IPS DF 6.9 (cell line): ENCODE measurements at regions not wholly inside any gene's neighbourhood (a gene's known extent, or its start where the extent isn't known, plus 50 kb on each side); places are given as distances from the start of the nearest gene placed in this dataset.

Source experiments
- DNase-seq: peaks from one replicate; pipeline ENCODE4 v3.0.0-alpha.2; 2013; ENCODE audit warnings: low read depth, low spot score
- H3K27ac ChIP-seq: one replicate; pipeline ENCODE4 v1.5.1; 2013; ENCODE audit warnings: low read length, control low read depth
- H3K27me3 ChIP-seq: 2 replicates; pipeline ENCODE4 v1.6.1; 2013; ENCODE audit warnings: mild to moderate bottlenecking, low read length; ENCODE audit not compliant: control insufficient read depth, insufficient read depth
- H3K36me3 ChIP-seq: 2 replicates; pipeline ENCODE4 v1.6.1; 2013; ENCODE audit warnings: low read length; ENCODE audit not compliant: control insufficient read depth, insufficient read depth
- H3K4me1 ChIP-seq: 2 replicates; pipeline ENCODE4 v1.6.1; 2013; ENCODE audit warnings: low read length; ENCODE audit not compliant: control insufficient read depth, insufficient read depth
- H3K4me3 ChIP-seq: 2 replicates; pipeline ENCODE4 v1.5.1; 2013; ENCODE audit warnings: mild to moderate bottlenecking, low read length
- H3K9me3 ChIP-seq: 2 replicates; pipeline ENCODE4 v1.6.1; 2013; ENCODE audit warnings: low read length, inconsistent platforms; ENCODE audit not compliant: control insufficient read depth, insufficient read depth
- WGBS: extraction: QIAGEN DNeasy Blood & Tissue Kit; methylation state at CpG from one replicate; pipeline ENCODE4 v1.1.7; 2013; ENCODE audit warnings: mixed read lengths, missing lambda C conversion rate; ENCODE audit not compliant: insufficient read length, insufficient coverage; 5-methylcytosine and 5-hydroxymethylcytosine counted together

GRCh38 chr22:48941033-48941902 lies 886.4 kb downstream of the BRD1 start:
- no peaks in the 10 kb centered on the region; the same call in 1 of the 2 replicates for H3K36me3 ChIP-seq
- H3K27me3 ChIP-seq: no peaks in the 10 kb centered on the region
- H3K4me1 ChIP-seq: no peaks in the 10 kb centered on the region
- H3K27ac ChIP-seq: no peak overlapping the region
- H3K4me3 ChIP-seq: no peak overlapping the region
- peaks cover 45% of the 10 kb centered on the region for H3K9me3 ChIP-seq
- DNase-seq: no peak
- whole genome bisulfite sequencing: no CpG with 5 or more reads among the region's 23 CpGs

- DNase-seq: no peak
- no peak overlapping the region for H3K4me3 ChIP-seq
- no peaks in the 10 kb centered on the region; the same call in 1 of the 2 replicates for H3K36me3 ChIP-seq
- H3K27ac ChIP-seq: no peak overlapping the region
- no peaks in the 10 kb centered on the region for H3K27me3 ChIP-seq
- H3K9me3 ChIP-seq: peaks cover 39% of the 10 kb centered on the region
- H3K4me1 ChIP-seq: no peaks in the 10 kb centered on the region
- WGBS: no CpG with 5 or more reads among the region's 20 CpGs
Observed at GRCh38 chr22:48940266-48941032, 887.2 kb downstream of the BRD1 start.

GRCh38 chr22:48939441-48940265 lies 888.0 kb downstream of the BRD1 start:
- DNase-seq: no peak
- no CpG with 5 or more reads among the region's 31 CpGs for WGBS

GRCh38 chr22:48938741-48939140 lies 888.9 kb downstream of the BRD1 start:
- H3K9me3 ChIP-seq: peaks cover 30% of the 10 kb centered on the region
- H3K4me3 ChIP-seq: no peak overlapping the region
- H3K36me3 ChIP-seq: no peaks in the 10 kb centered on the region; the same call in 1 of the 2 replicates
- H3K27ac ChIP-seq: no peak overlapping the region
- DNase-seq: no peak
- WGBS: no CpG with 5 or more reads among the region's 8 CpGs
- H3K4me1 ChIP-seq: no peaks in the 10 kb centered on the region
- H3K27me3 ChIP-seq: no peaks in the 10 kb centered on the region

More at GRCh38 chr22:48939441-48940265, 888.0 kb downstream of the BRD1 start:
- H3K4me1 ChIP-seq: no peaks in the 10 kb centered on the region
- no peak overlapping the region for H3K4me3 ChIP-seq
- H3K27me3 ChIP-seq: no peaks in the 10 kb centered on the region
- H3K9me3 ChIP-seq: peaks cover 34% of the 10 kb centered on the region
- no peaks in the 10 kb centered on the region; the same call in 1 of the 2 replicates for H3K36me3 ChIP-seq
- no peak overlapping the region for H3K27ac ChIP-seq

- no peak overlapping the region for H3K4me3 ChIP-seq
- no peak overlapping the region for H3K27ac ChIP-seq
- H3K27me3 ChIP-seq: no peaks in the 10 kb centered on the region
- no peak for DNase-seq
- H3K36me3 ChIP-seq: no peaks in the 10 kb centered on the region; the same call in 1 of the 2 replicates
- no peaks in the 10 kb centered on the region for H3K4me1 ChIP-seq
- peaks cover 27% of the 10 kb centered on the region for H3K9me3 ChIP-seq
- WGBS: no CpG with 5 or more reads among the region's 12 CpGs
Observed at GRCh38 chr22:48937032-48937639, 890.5 kb downstream of the BRD1 start.

GRCh38 chr22:48936391-48936790 lies 891.3 kb downstream of the BRD1 start:
- no CpG with 5 or more reads among the region's 4 CpGs for WGBS
- Histone ChIP-seq H3K27ac (no peak overlapping the region), H3K36me3 (no peaks in the 10 kb centered on the region; the same call in 1 of the 2 replicates), H3K9me3 (peaks cover 26% of the 10 kb centered on the region), H3K4me3 (no peak overlapping the region), H3K4me1 (no peaks in the 10 kb centered on the region), H3K27me3 (no peaks in the 10 kb centered on the region)
- no peak for DNase-seq

- H3K36me3 ChIP-seq: no peaks in the 10 kb centered on the region; the same call in 1 of the 2 replicates
- DNase-seq: no peak
- no CpG with 5 or more reads among the region's 1 CpG for WGBS
Observed at GRCh38 chr22:48934446-48934845, 893.2 kb downstream of the BRD1 start.

GRCh38 chr22:48931452-48931851 lies 896.2 kb downstream of the BRD1 start:
- no CpG with 5 or more reads among the region's 6 CpGs for WGBS

More at GRCh38 chr22:48934446-48934845, 893.2 kb downstream of the BRD1 start:
- H3K4me3 ChIP-seq: no peak overlapping the region
- H3K27ac ChIP-seq: no peak overlapping the region
- H3K27me3 ChIP-seq: no peaks in the 10 kb centered on the region
- H3K4me1 ChIP-seq: no peaks in the 10 kb centered on the region
- H3K9me3 ChIP-seq: peaks cover 18% of the 10 kb centered on the region

GRCh38 chr22:48929276-48929790 lies 898.3 kb downstream of the BRD1 start:
- Histone ChIP-seq H3K9me3 (peaks cover 14% of the 10 kb centered on the region), H3K4me1 (no peaks in the 10 kb centered on the region; the same call in 1 of the 2 replicates), H3K27ac (no peak overlapping the region), H3K27me3 (no peaks in the 10 kb centered on the region), H3K36me3 (no peaks in the 10 kb centered on the region), H3K4me3 (no peak overlapping the region; the same call in 1 of the 2 replicates)
- DNase-seq: no peak
- no CpG with 5 or more reads among the region's 10 CpGs for WGBS

More at GRCh38 chr22:48931452-48931851, 896.2 kb downstream of the BRD1 start:
- DNase-seq: no peak
- no peak overlapping the region for H3K27ac ChIP-seq
- H3K9me3 ChIP-seq: peaks cover 12% of the 10 kb centered on the region
- no peaks in the 10 kb centered on the region for H3K36me3 ChIP-seq
- H3K27me3 ChIP-seq: no peaks in the 10 kb centered on the region
- no peaks in the 10 kb centered on the region; the same call in 1 of the 2 replicates for H3K4me1 ChIP-seq
- no peak overlapping the region for H3K4me3 ChIP-seq
